C1 segment of cervical spinal cord (tissue), 14 donors: ENCODE measurements at regions not wholly inside any gene's neighbourhood (a gene's known extent, or its start where the extent isn't known, plus 50 kb on each side); places are given as distances from the start of the nearest gene placed in this dataset.
"Not testable (repeated sequence)": the region's sequence is repeated elsewhere in the genome, so short reads cannot be mapped to it uniquely, and the experiment has no call there.

Experiments used
- DNase-seq, 14 donors: peaks; one replicate each; lab custom pipeline; 2025; lab: John Stamatoyannopoulos, UW

GRCh38 chr9:73344060-73344459, 192.4 kb downstream of the ANXA1 start:
- DNase-seq = no peak

- no peak for DNase-seq
Observed at GRCh38 chr9:73347123-73347522, 195.5 kb downstream of the ANXA1 start.

- no peak for DNase-seq
Observed at GRCh38 chr9:73347720-73348119, 196.1 kb downstream of the ANXA1 start.

GRCh38 chr9:73348471-73348870, 196.8 kb downstream of the ANXA1 start:
- DNase-seq = no peak

- no peak for DNase-seq
Observed at GRCh38 chr9:73349476-73349875, 197.8 kb downstream of the ANXA1 start.

- no peak for DNase-seq
Observed at GRCh38 chr9:73357607-73358006, 205.9 kb downstream of the ANXA1 start.

- no peak for DNase-seq
Observed at GRCh38 chr9:73370053-73370452, 218.4 kb downstream of the ANXA1 start.

- DNase-seq = no peak
Observed at GRCh38 chr9:73371801-73372200, 220.1 kb downstream of the ANXA1 start.

- DNase-seq = no peak
Observed at GRCh38 chr9:73380411-73380810, 228.7 kb downstream of the ANXA1 start.

GRCh38 chr9:73402081-73403028, 250.7 kb downstream of the ANXA1 start:
- DNase-seq = no peak

- no peak for DNase-seq
Observed at GRCh38 chr9:73411494-73411893, 259.8 kb downstream of the ANXA1 start.

GRCh38 chr9:73412874-73413273, 261.2 kb downstream of the ANXA1 start:
- DNase-seq = no peak

GRCh38 chr9:73423891-73424290, 272.2 kb downstream of the ANXA1 start:
- no peak for DNase-seq

- DNase-seq = peak in 1 of 14 donors; percentile 10
Observed at GRCh38 chr9:73426269-73426668, 274.6 kb downstream of the ANXA1 start.

- no peak for DNase-seq
Observed at GRCh38 chr9:73434826-73435225, 283.2 kb downstream of the ANXA1 start.

GRCh38 chr9:73437758-73438157, 286.1 kb downstream of the ANXA1 start:
- no peak for DNase-seq

- not testable (repeated sequence) for DNase-seq
Observed at GRCh38 chr9:73439839-73440238, 288.2 kb downstream of the ANXA1 start.

- DNase-seq = no peak
Observed at GRCh38 chr9:73441223-73441622, 289.6 kb downstream of the ANXA1 start.

GRCh38 chr9:73441890-73442818, 290.5 kb downstream of the ANXA1 start:
- DNase-seq = no peak

- no peak for DNase-seq
Observed at GRCh38 chr9:73444821-73445220, 293.2 kb downstream of the ANXA1 start.

- not testable (repeated sequence) for DNase-seq
Observed at GRCh38 chr9:73445384-73445783, 293.7 kb downstream of the ANXA1 start.

GRCh38 chr9:73446306-73446705, 294.6 kb downstream of the ANXA1 start:
- DNase-seq = no peak
